ENCODE measurements at regions not wholly inside any gene's neighbourhood (a gene's known extent, or its start where the extent isn't known, plus 50 kb on each side); places are given as distances from the start of the nearest gene placed in this dataset.

DNA sequence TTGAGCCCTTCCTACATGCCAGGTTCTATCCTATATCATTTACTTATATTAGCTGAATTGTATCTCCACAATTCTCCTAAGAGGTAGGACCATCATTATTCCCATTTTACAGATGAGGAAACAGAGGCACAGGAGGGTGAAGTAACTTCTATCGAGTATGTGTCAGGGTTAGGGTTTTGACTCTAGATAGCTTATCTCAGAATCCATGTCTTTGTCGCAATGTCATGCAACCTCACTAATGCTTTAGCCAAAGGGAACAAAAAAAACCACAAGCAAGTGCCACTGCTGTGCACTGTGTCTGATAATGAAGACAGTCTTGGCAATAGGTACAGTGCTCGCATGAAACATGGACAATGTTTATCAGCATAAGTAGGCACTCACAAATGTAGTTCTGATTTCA is 95.4 kb upstream of the CLDN14 start:
- no peak overlapping the region for H3K9ac ChIP-seq (ENCODE audit: low read depth in 1 of 2, low read length in 2 of 2)
- no peaks in the 10 kb centered on the region for H3K27me3 ChIP-seq (ENCODE audit: control insufficient read depth in 4 of 4, insufficient read depth in 4 of 4, low read length in 3 of 4)
- WGBS, result 84% methylated on average over 3 of the region's 3 CpGs
- H3K9me3 ChIP-seq (ENCODE audit: control insufficient read depth in 4 of 4, low read length in 3 of 4), result no peaks in the 10 kb centered on the region
- no peak overlapping the region for H3K4me3 ChIP-seq (ENCODE audit: low read depth in 1 of 3, low read length in 3 of 3)
- no peaks in the 10 kb centered on the region for H3K36me3 ChIP-seq (ENCODE audit: control insufficient read depth in 4 of 4, insufficient read depth in 3 of 4, low read depth in 1 of 4, low read length in 3 of 4)
- no peak for DNase-seq (ENCODE audit: low spot score)
- H3K4me1 ChIP-seq (ENCODE audit: control insufficient read depth in 4 of 4, insufficient read depth in 4 of 4, low read length in 3 of 4), result no peaks in the 10 kb centered on the region
- TF ChIP-seq FOXA1 (IDR thresholded peaks at IDR 0.05) (no peak), YY1 (IDR thresholded peaks at IDR 0.05) (no peak), HNF4A (conservative IDR thresholded peaks at IDR 0.05) (no peak), RXRA (IDR thresholded peaks at IDR 0.05) (no peak), FOXA2 (IDR thresholded peaks at IDR 0.05) (no peak)
- TF ChIP-seq, protein P1, sequence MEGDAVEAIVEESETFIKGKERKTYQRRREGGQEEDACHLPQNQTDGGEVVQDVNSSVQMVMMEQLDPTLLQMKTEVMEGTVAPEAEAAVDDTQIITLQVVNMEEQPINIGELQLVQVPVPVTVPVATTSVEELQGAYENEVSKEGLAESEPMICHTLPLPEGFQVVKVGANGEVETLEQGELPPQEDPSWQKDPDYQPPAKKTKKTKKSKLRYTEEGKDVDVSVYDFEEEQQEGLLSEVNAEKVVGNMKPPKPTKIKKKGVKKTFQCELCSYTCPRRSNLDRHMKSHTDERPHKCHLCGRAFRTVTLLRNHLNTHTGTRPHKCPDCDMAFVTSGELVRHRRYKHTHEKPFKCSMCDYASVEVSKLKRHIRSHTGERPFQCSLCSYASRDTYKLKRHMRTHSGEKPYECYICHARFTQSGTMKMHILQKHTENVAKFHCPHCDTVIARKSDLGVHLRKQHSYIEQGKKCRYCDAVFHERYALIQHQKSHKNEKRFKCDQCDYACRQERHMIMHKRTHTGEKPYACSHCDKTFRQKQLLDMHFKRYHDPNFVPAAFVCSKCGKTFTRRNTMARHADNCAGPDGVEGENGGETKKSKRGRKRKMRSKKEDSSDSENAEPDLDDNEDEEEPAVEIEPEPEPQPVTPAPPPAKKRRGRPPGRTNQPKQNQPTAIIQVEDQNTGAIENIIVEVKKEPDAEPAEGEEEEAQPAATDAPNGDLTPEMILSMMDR (IDR thresholded peaks at IDR 0.05; ENCODE audit: low read depth, low read length, missing input control), result no peak
- TF ChIP-seq, protein P2, sequence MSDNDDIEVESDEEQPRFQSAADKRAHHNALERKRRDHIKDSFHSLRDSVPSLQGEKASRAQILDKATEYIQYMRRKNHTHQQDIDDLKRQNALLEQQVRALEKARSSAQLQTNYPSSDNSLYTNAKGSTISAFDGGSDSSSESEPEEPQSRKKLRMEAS (IDR thresholded peaks at IDR 0.05), result no peak
- no peak overlapping the region for H3K27ac ChIP-seq (ENCODE audit: low read depth in 1 of 2, low read length in 2 of 2)

DNA sequence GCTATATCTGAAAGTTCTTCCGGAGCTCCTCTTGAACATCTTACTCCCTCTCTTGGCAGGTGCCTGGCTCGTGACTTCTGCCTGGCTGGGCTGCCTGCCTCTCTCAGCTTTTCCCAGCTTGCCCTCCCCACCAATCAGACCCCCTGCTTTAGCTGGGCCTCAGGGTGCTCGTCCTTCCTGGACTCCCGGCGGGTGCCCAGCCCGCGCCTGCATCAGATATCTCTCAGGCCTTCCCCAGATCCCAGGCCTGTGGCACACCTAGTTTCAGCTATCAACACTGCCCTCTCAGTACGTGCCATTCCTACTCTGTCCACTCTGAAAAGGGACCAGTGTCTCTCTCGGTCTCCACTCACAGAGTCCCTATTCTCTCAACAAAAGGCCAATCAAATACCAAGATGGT is 96.5 kb upstream of the CLDN14 start:
- Histone ChIP-seq H3K9me3 (ENCODE audit: control insufficient read depth in 4 of 4, low read length in 3 of 4) (no peaks in the 10 kb centered on the region), H3K9ac (ENCODE audit: low read depth in 1 of 2, low read length in 2 of 2) (no peak overlapping the region), H3K4me1 (ENCODE audit: control insufficient read depth in 4 of 4, insufficient read depth in 4 of 4, low read length in 3 of 4) (no peaks in the 10 kb centered on the region), H3K27ac (ENCODE audit: low read depth in 1 of 2, low read length in 2 of 2) (no peak overlapping the region), H3K4me3 (ENCODE audit: low read depth in 1 of 3, low read length in 3 of 3) (no peak overlapping the region), H3K27me3 (ENCODE audit: control insufficient read depth in 4 of 4, insufficient read depth in 4 of 4, low read length in 3 of 4) (no peaks in the 10 kb centered on the region), H3K36me3 (ENCODE audit: control insufficient read depth in 4 of 4, insufficient read depth in 3 of 4, low read depth in 1 of 4, low read length in 3 of 4) (no peaks in the 10 kb centered on the region)
- DNase-seq (ENCODE audit: low spot score), result no peak
- 93% methylated on average over 9 of the region's 9 CpGs for WGBS
- TF ChIP-seq, protein P2 (IDR thresholded peaks at IDR 0.05), result no peak
- TF ChIP-seq, protein P3, sequence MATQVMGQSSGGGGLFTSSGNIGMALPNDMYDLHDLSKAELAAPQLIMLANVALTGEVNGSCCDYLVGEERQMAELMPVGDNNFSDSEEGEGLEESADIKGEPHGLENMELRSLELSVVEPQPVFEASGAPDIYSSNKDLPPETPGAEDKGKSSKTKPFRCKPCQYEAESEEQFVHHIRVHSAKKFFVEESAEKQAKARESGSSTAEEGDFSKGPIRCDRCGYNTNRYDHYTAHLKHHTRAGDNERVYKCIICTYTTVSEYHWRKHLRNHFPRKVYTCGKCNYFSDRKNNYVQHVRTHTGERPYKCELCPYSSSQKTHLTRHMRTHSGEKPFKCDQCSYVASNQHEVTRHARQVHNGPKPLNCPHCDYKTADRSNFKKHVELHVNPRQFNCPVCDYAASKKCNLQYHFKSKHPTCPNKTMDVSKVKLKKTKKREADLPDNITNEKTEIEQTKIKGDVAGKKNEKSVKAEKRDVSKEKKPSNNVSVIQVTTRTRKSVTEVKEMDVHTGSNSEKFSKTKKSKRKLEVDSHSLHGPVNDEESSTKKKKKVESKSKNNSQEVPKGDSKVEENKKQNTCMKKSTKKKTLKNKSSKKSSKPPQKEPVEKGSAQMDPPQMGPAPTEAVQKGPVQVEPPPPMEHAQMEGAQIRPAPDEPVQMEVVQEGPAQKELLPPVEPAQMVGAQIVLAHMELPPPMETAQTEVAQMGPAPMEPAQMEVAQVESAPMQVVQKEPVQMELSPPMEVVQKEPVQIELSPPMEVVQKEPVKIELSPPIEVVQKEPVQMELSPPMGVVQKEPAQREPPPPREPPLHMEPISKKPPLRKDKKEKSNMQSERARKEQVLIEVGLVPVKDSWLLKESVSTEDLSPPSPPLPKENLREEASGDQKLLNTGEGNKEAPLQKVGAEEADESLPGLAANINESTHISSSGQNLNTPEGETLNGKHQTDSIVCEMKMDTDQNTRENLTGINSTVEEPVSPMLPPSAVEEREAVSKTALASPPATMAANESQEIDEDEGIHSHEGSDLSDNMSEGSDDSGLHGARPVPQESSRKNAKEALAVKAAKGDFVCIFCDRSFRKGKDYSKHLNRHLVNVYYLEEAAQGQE (IDR thresholded peaks at IDR 0.05), result no peak
- TF ChIP-seq RXRA (IDR thresholded peaks at IDR 0.05) (no peak), HNF4G (IDR thresholded peaks at IDR 0.05) (no peak), GABPA (IDR thresholded peaks at IDR 0.05 in 1 of 2, conservative IDR thresholded peaks at IDR 0.05 in 1 of 2) (no peak)
- TF ChIP-seq, protein P4, sequence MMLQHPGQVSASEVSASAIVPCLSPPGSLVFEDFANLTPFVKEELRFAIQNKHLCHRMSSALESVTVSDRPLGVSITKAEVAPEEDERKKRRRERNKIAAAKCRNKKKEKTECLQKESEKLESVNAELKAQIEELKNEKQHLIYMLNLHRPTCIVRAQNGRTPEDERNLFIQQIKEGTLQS (IDR thresholded peaks at IDR 0.05), result no peak
- TF ChIP-seq, protein P1 (IDR thresholded peaks at IDR 0.05; ENCODE audit: low read depth, low read length, missing input control), result no peak

Data from liver (tissue), 8 donors.